IMR-90 (cell line): ENCODE measurements at regions not wholly inside any gene's neighbourhood (a gene's known extent, or its start where the extent isn't known, plus 50 kb on each side); places are given as distances from the start of the nearest gene placed in this dataset.

Experiments
- BHLHE40 ChIP-seq: fragments of 150-350 bp; IDR thresholded peaks from 2 replicates; pipeline ENCODE4 v1.6.1; 2016; ENCODE audit warnings: mild to moderate bottlenecking, low read depth, low read length
- CEBPB ChIP-seq: IDR thresholded peaks from 2 replicates; pipeline ENCODE4 v1.6.1; 2012; ENCODE audit warnings: low read depth, low read length, improper control_type of control experiment
- ELK1 ChIP-seq: fragments of 150-350 bp; IDR thresholded peaks from 2 replicates; pipeline ENCODE4 v1.6.1; 2016; ENCODE audit warnings: low read depth, mild to moderate bottlenecking, low read length, moderate library complexity, borderline replicate concordance
- FOS ChIP-seq: fragments of 150-350 bp; IDR thresholded peaks from 2 replicates; pipeline ENCODE4 v1.6.1; 2016; ENCODE audit warnings: low read depth, low read length
- MAZ ChIP-seq: IDR thresholded peaks from 2 replicates; pipeline ENCODE4 v1.6.1; 2012; ENCODE audit warnings: low read depth, mild to moderate bottlenecking, low read length, improper control_type of control experiment, moderate library complexity, borderline replicate concordance
- MXI1 ChIP-seq: IDR thresholded peaks from 2 replicates; pipeline ENCODE4 v1.6.1; 2012; ENCODE audit warnings: low read depth, mild to moderate bottlenecking, low read length, moderate library complexity, borderline replicate concordance
- POLR2A ChIP-seq: IDR thresholded peaks from 2 replicates; pipeline ENCODE4 v1.6.1; 2012; ENCODE audit warnings: mild to moderate bottlenecking, low read depth, low read length
- RAD21 ChIP-seq: IDR thresholded peaks from 2 replicates; pipeline ENCODE4 v1.6.1; 2012; ENCODE audit warnings: low read length, improper control_type of control experiment
- RCOR1 ChIP-seq: IDR thresholded peaks from 2 replicates; pipeline ENCODE4 v1.6.1; 2012; ENCODE audit warnings: mild to moderate bottlenecking, low read length, improper control_type of control experiment; ENCODE audit not compliant: insufficient replicate concordance
- RFX5 ChIP-seq: IDR thresholded peaks from 2 replicates; pipeline ENCODE4 v1.8.0; 2012; ENCODE audit warnings: low read depth, mild to moderate bottlenecking, low read length, moderate library complexity
- USF2 ChIP-seq: fragments of 150-350 bp; IDR thresholded peaks from 2 replicates; pipeline ENCODE4 v1.6.1; 2017; ENCODE audit warnings: mild to moderate bottlenecking, antibody characterized with exemption, low read length, low read depth
- TF ChIP-seq, protein P1 (sequence below): conservative IDR thresholded peaks from 2 replicates; pipeline ENCODE4 v1.5.1; 2012; ENCODE audit warnings: mild to moderate bottlenecking, low read depth, low read length, improper control_type of control experiment

DNA sequence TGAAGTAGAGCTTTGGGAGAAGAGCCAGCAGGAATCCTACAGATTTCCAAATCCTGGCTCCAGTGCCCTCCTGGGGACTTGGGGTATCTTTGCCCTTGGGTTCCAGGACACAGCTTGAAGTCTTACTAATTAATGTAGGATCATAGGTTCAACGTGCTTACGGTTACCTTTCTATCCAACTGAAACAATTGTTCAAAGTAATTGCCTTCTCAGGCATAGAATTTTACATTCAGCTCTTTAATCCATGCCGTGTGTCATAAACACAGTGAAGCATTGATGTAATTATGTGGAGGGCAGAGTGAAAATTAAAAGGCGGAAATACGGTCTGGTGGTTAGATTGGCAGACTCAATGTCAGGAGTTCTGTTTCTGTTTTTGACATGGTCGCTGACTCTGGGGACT, 170.4 kb downstream of the COG6 start:
- TF ChIP-seq RCOR1 (no peak), POLR2A (no peak), FOS (no peak), USF2 (no peak), BHLHE40 (no peak), CEBPB (no peak), RFX5 (no peak), RAD21 (no peak), MXI1 (no peak), ELK1 (no peak), MAZ (no peak)
- TF ChIP-seq, protein P1, sequence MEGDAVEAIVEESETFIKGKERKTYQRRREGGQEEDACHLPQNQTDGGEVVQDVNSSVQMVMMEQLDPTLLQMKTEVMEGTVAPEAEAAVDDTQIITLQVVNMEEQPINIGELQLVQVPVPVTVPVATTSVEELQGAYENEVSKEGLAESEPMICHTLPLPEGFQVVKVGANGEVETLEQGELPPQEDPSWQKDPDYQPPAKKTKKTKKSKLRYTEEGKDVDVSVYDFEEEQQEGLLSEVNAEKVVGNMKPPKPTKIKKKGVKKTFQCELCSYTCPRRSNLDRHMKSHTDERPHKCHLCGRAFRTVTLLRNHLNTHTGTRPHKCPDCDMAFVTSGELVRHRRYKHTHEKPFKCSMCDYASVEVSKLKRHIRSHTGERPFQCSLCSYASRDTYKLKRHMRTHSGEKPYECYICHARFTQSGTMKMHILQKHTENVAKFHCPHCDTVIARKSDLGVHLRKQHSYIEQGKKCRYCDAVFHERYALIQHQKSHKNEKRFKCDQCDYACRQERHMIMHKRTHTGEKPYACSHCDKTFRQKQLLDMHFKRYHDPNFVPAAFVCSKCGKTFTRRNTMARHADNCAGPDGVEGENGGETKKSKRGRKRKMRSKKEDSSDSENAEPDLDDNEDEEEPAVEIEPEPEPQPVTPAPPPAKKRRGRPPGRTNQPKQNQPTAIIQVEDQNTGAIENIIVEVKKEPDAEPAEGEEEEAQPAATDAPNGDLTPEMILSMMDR: no peak
